CD14-positive monocyte (primary cell): ENCODE measurements at regions not wholly inside any gene's neighbourhood (a gene's known extent, or its start where the extent isn't known, plus 50 kb on each side); places are given as distances from the start of the nearest gene placed in this dataset.

ENCODE experiments used
- DNase-seq, 3 donors: peaks; one replicate each; pipeline ENCODE4 v3.0.0-alpha.2; 2011 to 2022
- H2AFZ ChIP-seq: 2 replicates; pipeline ENCODE4 v1.6.0; 2012; ENCODE audit warnings: mild to moderate bottlenecking, low read depth, low read length, inconsistent platforms; ENCODE audit not compliant: insufficient read depth, poor library complexity, severe bottlenecking
- H3K27ac ChIP-seq, 2 donors: 1 replicate in 1 of 2; 2 replicates in 1 of 2; pipeline ENCODE4 v1.5.1; 2012 to 2013; ENCODE audit warnings: low read length in 2 of 2, control low read depth in 1 of 2, inconsistent platforms in 1 of 2, low read depth in 1 of 2, mild to moderate bottlenecking in 1 of 2
- H3K27me3 ChIP-seq, 2 donors: one replicate each; pipeline versions ENCODE4 v1.6.0 to v1.6.1; 2011 to 2013; ENCODE audit warnings: low read length in 2 of 2; ENCODE audit not compliant: control insufficient read depth in 2 of 2, insufficient read depth in 2 of 2
- H3K36me3 ChIP-seq, 2 donors: replicated peaks in 1 of 2; 1 replicate in 1 of 2; 2 replicates in 1 of 2; pipeline versions ENCODE4 v1.5.1 to v1.6.1; 2012 to 2013; ENCODE audit warnings: low read length in 2 of 2, control low read depth in 1 of 2, inconsistent platforms in 1 of 2, mild to moderate bottlenecking in 1 of 2; ENCODE audit not compliant: insufficient read depth in 2 of 2, control insufficient read depth in 1 of 2
- H3K4me1 ChIP-seq, 2 donors: 1 replicate in 1 of 2; 2 replicates in 1 of 2; pipeline versions ENCODE4 v1.5.1 to v1.6.1; 2012 to 2013; ENCODE audit warnings: low read length in 2 of 2, control low read depth in 1 of 2, inconsistent platforms in 1 of 2, mild to moderate bottlenecking in 1 of 2, moderate library complexity in 1 of 2; ENCODE audit not compliant: insufficient read depth in 2 of 2, control insufficient read depth in 1 of 2
- H3K4me2 ChIP-seq: replicated peaks from 2 replicates; pipeline ENCODE3; 2012; ENCODE audit warnings: low read length, moderate library complexity, mild to moderate bottlenecking; ENCODE audit not compliant: poor library complexity, severe bottlenecking; ENCODE audit errors: extremely low read depth
- H3K4me3 ChIP-seq, 3 experiments: fragments of 200-600 bp in 1 of 3; sonication (generic) in 1 of 3; replicated peaks in 1 of 3; 1 replicate in 2 of 3; 2 replicates in 1 of 3; pipeline ENCODE4 v1.5.1; 2011 to 2013; ENCODE audit warnings: low read length in 3 of 3, mild to moderate bottlenecking in 3 of 3, control low read depth in 2 of 3, low read depth in 2 of 3, inconsistent platforms in 1 of 3, moderate library complexity in 1 of 3
- H3K79me2 ChIP-seq: 2 replicates; pipeline ENCODE4 v1.6.0; 2012; ENCODE audit warnings: mild to moderate bottlenecking, control low read depth, inconsistent platforms, low read length, moderate library complexity; ENCODE audit not compliant: insufficient read depth
- H3K9ac ChIP-seq: 2 replicates; pipeline ENCODE4 v1.6.0; 2017; ENCODE audit warnings: low read length, mild to moderate bottlenecking; ENCODE audit not compliant: insufficient read depth, poor library complexity, severe bottlenecking
- H3K9me3 ChIP-seq, 2 donors: replicated peaks in 1 of 2; 1 replicate in 1 of 2; 2 replicates in 1 of 2; pipeline versions ENCODE4 v1.5.1 to v1.6.1; 2012 to 2013; ENCODE audit warnings: low read length in 2 of 2, control low read depth in 1 of 2; ENCODE audit not compliant: control insufficient read depth in 1 of 2, insufficient read depth in 1 of 2
- H4K20me1 ChIP-seq: 2 replicates; pipeline ENCODE4 v1.6.0; 2012; ENCODE audit warnings: mild to moderate bottlenecking, low read length, control low read depth, moderate library complexity; ENCODE audit not compliant: insufficient read depth
- H3K27ac Mint-ChIP-seq, 7 donors: one replicate each; pipeline ENCODE4 v1.8.0; 2020; ENCODE audit warnings: mild to moderate bottlenecking in 7 of 7, mixed read lengths in 7 of 7, moderate library complexity in 6 of 7, inconsistent platforms in 2 of 7
- H3K27me3 Mint-ChIP-seq, 3 donors: one replicate each; pipeline ENCODE4 v1.8.0; 2021 to 2022; ENCODE audit warnings: low read depth in 3 of 3, mild to moderate bottlenecking in 3 of 3, mixed read lengths in 3 of 3, moderate library complexity in 3 of 3, inconsistent platforms in 1 of 3
- H3K36me3 Mint-ChIP-seq, 2 donors: one replicate each; pipeline ENCODE4 v1.8.0; 2020; ENCODE audit warnings: mixed read lengths in 2 of 2, inconsistent platforms in 1 of 2, mild to moderate bottlenecking in 1 of 2
- H3K4me1 Mint-ChIP-seq: one replicate; pipeline ENCODE4 v1.8.0; 2020; ENCODE audit warnings: mild to moderate bottlenecking, mixed read lengths
- H3K4me3 Mint-ChIP-seq, 2 donors: one replicate each; pipeline ENCODE4 v1.8.0; 2020; ENCODE audit warnings: mild to moderate bottlenecking in 2 of 2, mixed read lengths in 2 of 2, moderate library complexity in 1 of 2
- H3K9me3 Mint-ChIP-seq, 7 donors: one replicate each; pipeline ENCODE4 v1.8.0; 2020 to 2022; ENCODE audit warnings: mixed read lengths in 7 of 7, mild to moderate bottlenecking in 6 of 7, moderate library complexity in 6 of 7, inconsistent platforms in 2 of 7
- WGBS: methylation state at CpG from one replicate; pipeline ENCODE4 v1.1.5; 2013; ENCODE audit warnings: missing lambda C conversion rate; ENCODE audit not compliant: insufficient coverage; 5-methylcytosine and 5-hydroxymethylcytosine counted together
- intact Hi-C, 2 donors: fragments of 100-400 bp; cut with micrococcal nuclease; formaldehyde crosslinking; loops; one replicate each; pipeline versions ENCODE4 v1.15.0 to v1.15.1; 2023
- TF ChIP-seq, protein P1 (sequence below): fragments of 200-600 bp; IDR thresholded peaks from one replicate; pipeline ENCODE4 v1.8.0; 2022; ENCODE audit warnings: antibody characterized with exemption, mild to moderate bottlenecking

- peaks cover 0 to 2% (median 0%) of the 10 kb centered on the region in 7 donors for H3K9me3 Mint-ChIP-seq
- Histone ChIP-seq H3K4me3 (no peak overlapping the region), H3K27ac (no peak overlapping the region), H4K20me1 (no peaks in the 10 kb centered on the region), H3K27me3 (no peaks in the 10 kb centered on the region), H3K4me2 (no peak overlapping the region), H2AFZ (no peak overlapping the region), H3K79me2 (no peaks in the 10 kb centered on the region), H3K4me1 (no peaks in the 10 kb centered on the region), H3K9ac (no peak overlapping the region), H3K9me3 (no peaks in the 10 kb centered on the region), H3K36me3 (no peaks in the 10 kb centered on the region)
- intact Hi-C loops, result no loop called here
- no peaks in the 10 kb centered on the region for H3K4me1 Mint-ChIP-seq
- no peak overlapping the region for H3K27ac Mint-ChIP-seq
- H3K27me3 Mint-ChIP-seq, result peaks cover 9 to 29% (median 13%) of the 10 kb centered on the region in 3 donors
- no peaks in the 10 kb centered on the region for H3K36me3 Mint-ChIP-seq
- H3K4me3 Mint-ChIP-seq, result no peak overlapping the region
- 87% methylated on average over 6 of the region's 14 CpGs for WGBS
- no peak for DNase-seq
- TF ChIP-seq, protein P1, sequence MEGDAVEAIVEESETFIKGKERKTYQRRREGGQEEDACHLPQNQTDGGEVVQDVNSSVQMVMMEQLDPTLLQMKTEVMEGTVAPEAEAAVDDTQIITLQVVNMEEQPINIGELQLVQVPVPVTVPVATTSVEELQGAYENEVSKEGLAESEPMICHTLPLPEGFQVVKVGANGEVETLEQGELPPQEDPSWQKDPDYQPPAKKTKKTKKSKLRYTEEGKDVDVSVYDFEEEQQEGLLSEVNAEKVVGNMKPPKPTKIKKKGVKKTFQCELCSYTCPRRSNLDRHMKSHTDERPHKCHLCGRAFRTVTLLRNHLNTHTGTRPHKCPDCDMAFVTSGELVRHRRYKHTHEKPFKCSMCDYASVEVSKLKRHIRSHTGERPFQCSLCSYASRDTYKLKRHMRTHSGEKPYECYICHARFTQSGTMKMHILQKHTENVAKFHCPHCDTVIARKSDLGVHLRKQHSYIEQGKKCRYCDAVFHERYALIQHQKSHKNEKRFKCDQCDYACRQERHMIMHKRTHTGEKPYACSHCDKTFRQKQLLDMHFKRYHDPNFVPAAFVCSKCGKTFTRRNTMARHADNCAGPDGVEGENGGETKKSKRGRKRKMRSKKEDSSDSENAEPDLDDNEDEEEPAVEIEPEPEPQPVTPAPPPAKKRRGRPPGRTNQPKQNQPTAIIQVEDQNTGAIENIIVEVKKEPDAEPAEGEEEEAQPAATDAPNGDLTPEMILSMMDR, result no peak
Observed at GRCh38 chr11:70872955-70873735, 379.2 kb downstream of the SHANK2 start.

- intact Hi-C loops, result no loop called here
- H3K4me3 ChIP-seq, result no peak overlapping the region
- no peaks in the 10 kb centered on the region for H3K27me3 ChIP-seq
- H3K4me1 Mint-ChIP-seq, result no peaks in the 10 kb centered on the region
- no peaks in the 10 kb centered on the region for H3K36me3 ChIP-seq
- H3K27ac Mint-ChIP-seq, result no peak overlapping the region
- no peak overlapping the region for H3K4me2 ChIP-seq
- no peaks in the 10 kb centered on the region for H3K79me2 ChIP-seq
- H4K20me1 ChIP-seq, result no peaks in the 10 kb centered on the region
- H3K27me3 Mint-ChIP-seq, result peaks cover 9 to 29% (median 13%) of the 10 kb centered on the region in 3 donors
- H3K4me3 Mint-ChIP-seq, result no peak overlapping the region
- H3K27ac ChIP-seq, result no peak overlapping the region
- no peak overlapping the region for H2AFZ ChIP-seq
- H3K36me3 Mint-ChIP-seq, result no peaks in the 10 kb centered on the region
- DNase-seq, result no peak
- H3K4me1 ChIP-seq, result no peaks in the 10 kb centered on the region
- H3K9ac ChIP-seq, result no peak overlapping the region
- H3K9me3 ChIP-seq, result no peaks in the 10 kb centered on the region
- peaks cover 0 to 2% (median 0%) of the 10 kb centered on the region in 7 donors for H3K9me3 Mint-ChIP-seq
- 81% methylated on average over 6 of the region's 6 CpGs for WGBS
- TF ChIP-seq, protein P1, result no peak
Observed at GRCh38 chr11:70873736-70874412, 378.5 kb downstream of the SHANK2 start.
